LHCN-M2 (cell line): ENCODE measurements at regions not wholly inside any gene's neighbourhood (a gene's known extent, or its start where the extent isn't known, plus 50 kb on each side); places are given as distances from the start of the nearest gene placed in this dataset.

Experiments
- DNase-seq: peaks from one replicate; pipeline ENCODE4 v3.0.0-alpha.2; 2012; ENCODE audit warnings: low read depth

- DNase-seq, result no peak
These were observed 574.2 kb upstream of the CDH4 start for GRCh38 chr20:60677819-60678218.

GRCh38 chr20:60680554-60680953 lies 571.5 kb upstream of the CDH4 start:
- no peak for DNase-seq

- no peak for DNase-seq
These were observed 564.8 kb upstream of the CDH4 start for GRCh38 chr20:60687213-60687612.

- DNase-seq, result no peak
These were observed 561.3 kb upstream of the CDH4 start for GRCh38 chr20:60690771-60691170.

GRCh38 chr20:60691966-60692615 lies 560.0 kb upstream of the CDH4 start:
- DNase-seq, result no peak

- no peak for DNase-seq
These were observed 558.4 kb upstream of the CDH4 start for GRCh38 chr20:60693496-60694133.

GRCh38 chr20:60694763-60695162 lies 557.3 kb upstream of the CDH4 start:
- DNase-seq, result no peak

- DNase-seq, result peak; percentile 9
These were observed 556.6 kb upstream of the CDH4 start for GRCh38 chr20:60695226-60696000.

GRCh38 chr20:60697252-60697651 lies 554.8 kb upstream of the CDH4 start:
- DNase-seq, result no peak

GRCh38 chr20:60700728-60701127 lies 551.3 kb upstream of the CDH4 start:
- no peak for DNase-seq

- no peak for DNase-seq
These were observed 547.9 kb upstream of the CDH4 start for GRCh38 chr20:60704147-60704546.

GRCh38 chr20:60713396-60713795 lies 538.7 kb upstream of the CDH4 start:
- DNase-seq, result no peak

GRCh38 chr20:60715172-60715571 lies 536.9 kb upstream of the CDH4 start:
- DNase-seq, result no peak

GRCh38 chr20:60718743-60719480 lies 533.1 kb upstream of the CDH4 start:
- DNase-seq, result no peak

GRCh38 chr20:60725311-60725906 lies 526.7 kb upstream of the CDH4 start:
- no peak for DNase-seq

GRCh38 chr20:60727425-60727824 lies 524.6 kb upstream of the CDH4 start:
- DNase-seq, result no peak

GRCh38 chr20:60728705-60729104 lies 523.4 kb upstream of the CDH4 start:
- DNase-seq, result no peak

GRCh38 chr20:60729135-60729900 lies 522.7 kb upstream of the CDH4 start:
- DNase-seq, result no peak

GRCh38 chr20:60732322-60732721 lies 519.7 kb upstream of the CDH4 start:
- no peak for DNase-seq

GRCh38 chr20:60748086-60748485 lies 504.0 kb upstream of the CDH4 start:
- DNase-seq, result no peak
